HL-60 (cell line): ENCODE measurements at regions not wholly inside any gene's neighbourhood (a gene's known extent, or its start where the extent isn't known, plus 50 kb on each side); places are given as distances from the start of the nearest gene placed in this dataset.

Experiments used
- GABPA ChIP-seq: IDR thresholded peaks from 2 replicates; pipeline ENCODE4 v1.6.1; 2012; ENCODE audit warnings: low read depth
- POLR2AphosphoS5 ChIP-seq: IDR thresholded peaks from 2 replicates; pipeline ENCODE4 v1.6.1; 2012; ENCODE audit warnings: low read depth
- SPI1 ChIP-seq: IDR thresholded peaks from 2 replicates; pipeline ENCODE4 v1.6.1; 2012; ENCODE audit warnings: low read depth, mild to moderate bottlenecking, borderline replicate concordance
- TF ChIP-seq, protein P1 (sequence below): IDR thresholded peaks from one replicate; pipeline ENCODE4 v1.5.1; 2011; ENCODE audit warnings: low read length, control low read depth, inconsistent platforms; ENCODE audit not compliant: insufficient read depth
- TF ChIP-seq, protein P2 (sequence below): IDR thresholded peaks from 2 replicates; pipeline ENCODE4 v1.6.1; 2012; ENCODE audit warnings: low read depth; ENCODE audit not compliant: insufficient replicate concordance

DNA sequence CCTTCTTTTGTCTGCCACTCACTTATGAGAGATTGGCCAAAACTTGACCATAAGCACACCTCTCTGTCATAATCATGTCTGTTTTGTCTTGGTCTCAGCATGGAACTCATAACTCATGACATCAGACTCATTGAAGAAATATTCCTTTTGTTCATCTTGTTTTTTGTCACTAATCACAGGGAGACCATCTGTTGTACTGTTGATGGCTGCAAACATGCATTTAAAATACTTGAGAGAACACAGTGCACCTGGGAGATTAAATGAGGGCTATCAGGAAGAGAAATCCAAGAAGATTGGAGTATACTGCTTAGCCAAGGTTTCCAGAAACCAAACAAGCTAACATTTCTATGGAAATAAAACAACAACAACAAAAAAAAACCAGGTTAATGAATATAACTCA, 689.7 kb downstream of the EPM2A start:
- TF ChIP-seq, protein P1, sequence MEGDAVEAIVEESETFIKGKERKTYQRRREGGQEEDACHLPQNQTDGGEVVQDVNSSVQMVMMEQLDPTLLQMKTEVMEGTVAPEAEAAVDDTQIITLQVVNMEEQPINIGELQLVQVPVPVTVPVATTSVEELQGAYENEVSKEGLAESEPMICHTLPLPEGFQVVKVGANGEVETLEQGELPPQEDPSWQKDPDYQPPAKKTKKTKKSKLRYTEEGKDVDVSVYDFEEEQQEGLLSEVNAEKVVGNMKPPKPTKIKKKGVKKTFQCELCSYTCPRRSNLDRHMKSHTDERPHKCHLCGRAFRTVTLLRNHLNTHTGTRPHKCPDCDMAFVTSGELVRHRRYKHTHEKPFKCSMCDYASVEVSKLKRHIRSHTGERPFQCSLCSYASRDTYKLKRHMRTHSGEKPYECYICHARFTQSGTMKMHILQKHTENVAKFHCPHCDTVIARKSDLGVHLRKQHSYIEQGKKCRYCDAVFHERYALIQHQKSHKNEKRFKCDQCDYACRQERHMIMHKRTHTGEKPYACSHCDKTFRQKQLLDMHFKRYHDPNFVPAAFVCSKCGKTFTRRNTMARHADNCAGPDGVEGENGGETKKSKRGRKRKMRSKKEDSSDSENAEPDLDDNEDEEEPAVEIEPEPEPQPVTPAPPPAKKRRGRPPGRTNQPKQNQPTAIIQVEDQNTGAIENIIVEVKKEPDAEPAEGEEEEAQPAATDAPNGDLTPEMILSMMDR: no peak
- TF ChIP-seq SPI1: no peak
- no peak for TF ChIP-seq GABPA
- TF ChIP-seq, protein P2, sequence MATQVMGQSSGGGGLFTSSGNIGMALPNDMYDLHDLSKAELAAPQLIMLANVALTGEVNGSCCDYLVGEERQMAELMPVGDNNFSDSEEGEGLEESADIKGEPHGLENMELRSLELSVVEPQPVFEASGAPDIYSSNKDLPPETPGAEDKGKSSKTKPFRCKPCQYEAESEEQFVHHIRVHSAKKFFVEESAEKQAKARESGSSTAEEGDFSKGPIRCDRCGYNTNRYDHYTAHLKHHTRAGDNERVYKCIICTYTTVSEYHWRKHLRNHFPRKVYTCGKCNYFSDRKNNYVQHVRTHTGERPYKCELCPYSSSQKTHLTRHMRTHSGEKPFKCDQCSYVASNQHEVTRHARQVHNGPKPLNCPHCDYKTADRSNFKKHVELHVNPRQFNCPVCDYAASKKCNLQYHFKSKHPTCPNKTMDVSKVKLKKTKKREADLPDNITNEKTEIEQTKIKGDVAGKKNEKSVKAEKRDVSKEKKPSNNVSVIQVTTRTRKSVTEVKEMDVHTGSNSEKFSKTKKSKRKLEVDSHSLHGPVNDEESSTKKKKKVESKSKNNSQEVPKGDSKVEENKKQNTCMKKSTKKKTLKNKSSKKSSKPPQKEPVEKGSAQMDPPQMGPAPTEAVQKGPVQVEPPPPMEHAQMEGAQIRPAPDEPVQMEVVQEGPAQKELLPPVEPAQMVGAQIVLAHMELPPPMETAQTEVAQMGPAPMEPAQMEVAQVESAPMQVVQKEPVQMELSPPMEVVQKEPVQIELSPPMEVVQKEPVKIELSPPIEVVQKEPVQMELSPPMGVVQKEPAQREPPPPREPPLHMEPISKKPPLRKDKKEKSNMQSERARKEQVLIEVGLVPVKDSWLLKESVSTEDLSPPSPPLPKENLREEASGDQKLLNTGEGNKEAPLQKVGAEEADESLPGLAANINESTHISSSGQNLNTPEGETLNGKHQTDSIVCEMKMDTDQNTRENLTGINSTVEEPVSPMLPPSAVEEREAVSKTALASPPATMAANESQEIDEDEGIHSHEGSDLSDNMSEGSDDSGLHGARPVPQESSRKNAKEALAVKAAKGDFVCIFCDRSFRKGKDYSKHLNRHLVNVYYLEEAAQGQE: no peak
- no peak for TF ChIP-seq POLR2AphosphoS5
